ENCODE measurements at regions not wholly inside any gene's neighbourhood (a gene's known extent, or its start where the extent isn't known, plus 50 kb on each side); places are given as distances from the start of the nearest gene placed in this dataset.

DNA sequence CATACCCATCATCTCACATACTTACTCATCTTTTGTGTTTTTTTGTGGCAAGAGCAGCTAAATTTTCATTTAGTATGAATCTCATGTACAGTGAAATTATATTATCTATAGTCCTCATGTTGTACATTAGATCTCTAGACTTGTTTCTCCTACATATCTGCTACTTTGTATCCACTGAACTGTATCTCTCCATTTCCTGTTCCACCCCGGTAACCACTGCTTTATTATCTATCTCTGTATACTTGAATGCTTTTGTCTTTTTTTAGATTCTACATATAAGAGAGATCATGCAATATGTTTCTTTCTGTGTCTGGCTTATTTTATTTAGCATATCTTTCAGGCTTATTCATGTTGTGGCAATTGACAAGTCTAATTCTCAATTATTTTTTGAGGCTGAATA lies 125.1 kb downstream of the ANKRD7 start:
- TF ChIP-seq, protein P1, sequence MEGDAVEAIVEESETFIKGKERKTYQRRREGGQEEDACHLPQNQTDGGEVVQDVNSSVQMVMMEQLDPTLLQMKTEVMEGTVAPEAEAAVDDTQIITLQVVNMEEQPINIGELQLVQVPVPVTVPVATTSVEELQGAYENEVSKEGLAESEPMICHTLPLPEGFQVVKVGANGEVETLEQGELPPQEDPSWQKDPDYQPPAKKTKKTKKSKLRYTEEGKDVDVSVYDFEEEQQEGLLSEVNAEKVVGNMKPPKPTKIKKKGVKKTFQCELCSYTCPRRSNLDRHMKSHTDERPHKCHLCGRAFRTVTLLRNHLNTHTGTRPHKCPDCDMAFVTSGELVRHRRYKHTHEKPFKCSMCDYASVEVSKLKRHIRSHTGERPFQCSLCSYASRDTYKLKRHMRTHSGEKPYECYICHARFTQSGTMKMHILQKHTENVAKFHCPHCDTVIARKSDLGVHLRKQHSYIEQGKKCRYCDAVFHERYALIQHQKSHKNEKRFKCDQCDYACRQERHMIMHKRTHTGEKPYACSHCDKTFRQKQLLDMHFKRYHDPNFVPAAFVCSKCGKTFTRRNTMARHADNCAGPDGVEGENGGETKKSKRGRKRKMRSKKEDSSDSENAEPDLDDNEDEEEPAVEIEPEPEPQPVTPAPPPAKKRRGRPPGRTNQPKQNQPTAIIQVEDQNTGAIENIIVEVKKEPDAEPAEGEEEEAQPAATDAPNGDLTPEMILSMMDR (conservative IDR thresholded peaks at IDR 0.05; ENCODE audit: low read depth, low read length) = no peak
- no peak for DNase-seq (ENCODE audit: low read depth)
- no peak overlapping the region for H3K4me3 ChIP-seq (ENCODE audit: low read depth, low read length)

DNA sequence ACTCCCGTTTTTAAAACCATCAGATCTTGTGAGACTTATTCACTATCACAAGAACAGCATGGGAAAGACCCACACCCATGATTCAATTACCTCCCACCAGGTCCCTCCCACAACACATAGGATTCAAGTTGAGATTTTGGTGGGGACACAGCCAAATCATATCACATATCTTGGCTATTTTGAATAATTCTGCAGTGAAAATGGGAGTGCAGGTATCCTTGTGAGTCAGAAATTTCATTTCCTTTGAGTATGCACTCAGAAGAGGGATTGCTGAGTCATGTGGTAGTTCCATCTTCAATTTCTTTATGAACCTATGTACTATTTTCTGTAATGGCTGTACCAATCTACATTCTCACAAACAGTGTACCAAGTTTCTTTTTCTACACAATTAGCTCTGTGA lies 125.8 kb downstream of the ANKRD7 start:
- TF ChIP-seq, protein P1 (conservative IDR thresholded peaks at IDR 0.05; ENCODE audit: low read depth, low read length) = no peak
- DNase-seq (ENCODE audit: low read depth) = no peak
- H3K4me3 ChIP-seq (ENCODE audit: low read depth, low read length) = no peak overlapping the region

DNA sequence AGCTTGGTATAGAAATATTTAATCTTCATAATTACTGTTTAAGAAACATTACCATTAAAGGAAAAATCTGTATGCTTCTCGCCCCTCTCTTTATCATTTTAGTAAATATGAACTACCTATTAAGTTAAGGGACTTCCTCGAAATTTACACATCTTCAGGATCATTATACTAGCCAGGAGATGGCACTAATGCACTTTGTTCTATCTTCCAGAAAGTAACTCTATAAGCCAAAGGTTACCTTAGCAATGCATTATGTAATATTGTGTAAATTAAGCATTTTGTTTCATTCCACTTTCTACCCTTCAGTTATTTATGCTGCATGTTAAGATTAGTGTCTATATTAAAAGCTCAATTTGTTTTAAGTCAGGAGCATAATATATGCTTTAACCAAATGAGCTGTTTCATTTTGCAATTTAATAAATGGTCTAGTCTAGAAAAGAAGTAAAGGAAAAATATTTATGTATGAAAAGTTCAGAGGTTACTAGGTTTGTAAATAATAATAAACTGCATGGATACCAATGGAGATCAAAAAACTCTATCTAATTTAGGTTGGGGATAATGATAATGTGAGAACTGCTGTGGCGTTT lies 128.5 kb downstream of the ANKRD7 start:
- peak; percentile 36 for DNase-seq (ENCODE audit: low read depth)
- TF ChIP-seq, protein P1 (conservative IDR thresholded peaks at IDR 0.05; ENCODE audit: low read depth, low read length) = no peak
- no peak overlapping the region for H3K4me3 ChIP-seq (ENCODE audit: low read depth, low read length)

DNA sequence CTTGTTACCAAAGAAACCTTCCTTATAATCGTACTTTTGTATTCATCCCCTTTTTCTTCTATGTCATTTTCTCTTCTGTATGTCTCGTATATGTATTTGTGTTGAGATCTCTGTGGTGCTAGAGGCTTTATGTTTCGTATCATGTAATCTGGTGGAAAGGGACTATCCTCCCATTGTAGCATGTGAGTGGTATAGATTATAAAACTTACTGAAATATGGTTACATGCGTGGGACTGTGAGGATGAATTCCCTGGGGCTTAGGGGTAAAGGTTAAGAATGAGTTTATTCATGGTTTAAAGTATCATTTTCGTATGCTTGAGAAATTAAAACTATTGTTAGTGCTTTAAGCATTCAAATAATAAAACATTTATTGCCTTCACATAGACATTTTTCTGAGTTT lies 141.9 kb downstream of the ANKRD7 start:
- no peak for DNase-seq (ENCODE audit: low read depth)
- H3K4me3 ChIP-seq (ENCODE audit: low read depth, low read length) = no peak overlapping the region
- TF ChIP-seq, protein P1 (conservative IDR thresholded peaks at IDR 0.05; ENCODE audit: low read depth, low read length) = no peak

DNA sequence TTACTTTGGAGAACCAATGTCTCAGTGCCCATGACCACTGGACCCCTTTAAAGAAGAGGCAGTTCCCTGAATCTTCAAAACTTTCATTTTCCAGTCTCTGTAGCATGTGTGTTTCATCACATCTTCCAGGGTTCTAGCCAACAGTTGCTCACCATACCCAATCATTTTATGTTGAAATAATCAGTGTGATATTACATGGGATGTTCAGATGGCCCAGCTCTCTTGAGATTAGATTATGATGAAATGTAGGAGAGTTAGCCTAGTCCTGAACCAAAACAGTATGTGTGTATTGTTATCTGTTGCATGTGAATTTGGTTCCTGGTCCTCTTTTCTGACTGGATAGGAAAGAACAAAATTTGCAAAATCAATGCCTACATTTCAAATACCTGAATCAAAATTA lies 144.5 kb downstream of the ANKRD7 start:
- H3K4me3 ChIP-seq (ENCODE audit: low read depth, low read length) = no peak overlapping the region
- DNase-seq (ENCODE audit: low read depth) = no peak
- TF ChIP-seq, protein P1 (conservative IDR thresholded peaks at IDR 0.05; ENCODE audit: low read depth, low read length) = no peak

DNA sequence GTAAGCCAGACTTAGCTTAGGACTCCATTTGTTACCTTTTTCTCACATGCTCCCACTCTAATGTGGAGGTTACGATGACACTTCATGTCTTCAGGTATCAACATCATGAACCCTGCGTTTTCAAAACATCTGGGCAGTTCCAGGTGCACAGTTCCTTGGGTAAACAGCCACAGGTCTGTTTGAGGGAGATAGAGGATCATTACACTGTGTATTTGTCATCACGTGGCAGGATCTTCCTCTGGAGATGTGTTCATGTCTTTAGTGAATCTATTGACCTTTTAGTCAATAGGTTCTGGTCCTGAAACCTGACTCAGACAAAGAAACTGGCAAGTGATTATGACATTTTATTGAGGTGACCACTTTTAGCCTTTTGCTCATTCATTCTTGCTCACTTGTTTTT lies 145.5 kb downstream of the ANKRD7 start:
- DNase-seq (ENCODE audit: low read depth) = no peak
- H3K4me3 ChIP-seq (ENCODE audit: low read depth, low read length) = no peak overlapping the region
- TF ChIP-seq, protein P1 (conservative IDR thresholded peaks at IDR 0.05; ENCODE audit: low read depth, low read length) = no peak

DNA sequence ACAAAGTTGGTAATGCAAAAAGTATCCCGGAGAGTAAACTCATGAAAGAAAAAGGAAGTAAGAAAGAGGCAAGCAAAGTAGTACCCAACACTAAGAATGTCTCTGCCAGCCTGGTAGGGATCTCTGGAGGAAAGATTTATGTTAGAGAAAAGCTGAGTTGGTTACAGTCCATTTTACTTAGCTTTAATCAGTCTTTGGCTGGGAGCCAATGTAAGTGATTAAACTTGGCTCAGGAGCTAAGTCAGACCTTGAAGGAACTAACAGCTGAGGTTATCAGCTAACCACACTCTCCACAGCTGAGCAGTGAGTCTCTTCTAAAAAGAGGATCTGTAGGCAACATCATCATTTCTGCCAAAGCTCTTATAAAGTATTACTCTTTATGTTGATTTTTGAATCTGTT lies 148.0 kb downstream of the ANKRD7 start:
- DNase-seq (ENCODE audit: low read depth) = peak; percentile 8
- TF ChIP-seq, protein P1 (conservative IDR thresholded peaks at IDR 0.05; ENCODE audit: low read depth, low read length) = no peak
- no peak overlapping the region for H3K4me3 ChIP-seq (ENCODE audit: low read depth, low read length)

All from choroid plexus epithelial cell (primary cell).